ENCODE measurements at regions not wholly inside any gene's neighbourhood (a gene's known extent, or its start where the extent isn't known, plus 50 kb on each side); places are given as distances from the start of the nearest gene placed in this dataset.

GRCh38 chr1:183716286-183716685 lies 63.2 kb upstream of the APOBEC4 start:
- FAIRE-seq (no peak), DNase-seq (ENCODE audit: extremely low spot score, insufficient read length, low read depth) (no peak)

- FAIRE-seq (no peak), DNase-seq (ENCODE audit: extremely low spot score, insufficient read length, low read depth) (no peak)
Measured at GRCh38 chr1:183711741-183712361, 58.7 kb upstream of the APOBEC4 start.

GRCh38 chr1:183711165-183711682 lies 58.1 kb upstream of the APOBEC4 start:
- no peak for FAIRE-seq
- DNase-seq (ENCODE audit: extremely low spot score, insufficient read length, low read depth) = no peak

- DNase-seq (ENCODE audit: extremely low spot score, insufficient read length, low read depth) (no peak), FAIRE-seq (no peak)
Measured at GRCh38 chr1:183710734-183711133, 57.6 kb upstream of the APOBEC4 start.

- DNase-seq (ENCODE audit: extremely low spot score, insufficient read length, low read depth) (no peak), FAIRE-seq (no peak)
Measured at GRCh38 chr1:183710333-183710732, 57.2 kb upstream of the APOBEC4 start.

- DNase-seq (ENCODE audit: extremely low spot score, insufficient read length, low read depth) (no peak), FAIRE-seq (no peak)
Measured at GRCh38 chr1:183704131-183704530, 51.0 kb upstream of the APOBEC4 start.

Data from GM18507 (cell line).